ENCODE measurements at regions not wholly inside any gene's neighbourhood (a gene's known extent, or its start where the extent isn't known, plus 50 kb on each side); places are given as distances from the start of the nearest gene placed in this dataset.

DNA sequence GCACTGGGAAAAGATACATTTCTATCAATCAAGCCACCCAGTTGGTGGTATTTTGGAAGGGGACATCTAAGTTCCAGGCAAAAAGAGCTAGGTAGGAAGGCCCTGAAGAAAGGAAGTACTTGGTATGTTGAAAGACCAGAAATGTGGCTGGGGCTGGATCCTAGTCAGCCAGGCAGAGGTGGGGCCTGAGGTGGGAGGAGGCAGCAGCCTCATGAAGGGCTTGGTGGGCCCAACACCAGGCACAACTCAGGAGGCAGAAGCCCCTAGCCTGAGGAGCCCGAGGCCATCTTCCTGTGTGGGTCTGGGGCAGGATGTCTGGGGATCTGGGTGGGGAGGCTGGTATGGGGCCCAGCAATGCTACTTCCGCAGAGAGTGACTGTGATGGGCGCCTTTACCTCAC lies 105.9 kb downstream of the SALL1 start:
- TF ChIP-seq, protein P1, sequence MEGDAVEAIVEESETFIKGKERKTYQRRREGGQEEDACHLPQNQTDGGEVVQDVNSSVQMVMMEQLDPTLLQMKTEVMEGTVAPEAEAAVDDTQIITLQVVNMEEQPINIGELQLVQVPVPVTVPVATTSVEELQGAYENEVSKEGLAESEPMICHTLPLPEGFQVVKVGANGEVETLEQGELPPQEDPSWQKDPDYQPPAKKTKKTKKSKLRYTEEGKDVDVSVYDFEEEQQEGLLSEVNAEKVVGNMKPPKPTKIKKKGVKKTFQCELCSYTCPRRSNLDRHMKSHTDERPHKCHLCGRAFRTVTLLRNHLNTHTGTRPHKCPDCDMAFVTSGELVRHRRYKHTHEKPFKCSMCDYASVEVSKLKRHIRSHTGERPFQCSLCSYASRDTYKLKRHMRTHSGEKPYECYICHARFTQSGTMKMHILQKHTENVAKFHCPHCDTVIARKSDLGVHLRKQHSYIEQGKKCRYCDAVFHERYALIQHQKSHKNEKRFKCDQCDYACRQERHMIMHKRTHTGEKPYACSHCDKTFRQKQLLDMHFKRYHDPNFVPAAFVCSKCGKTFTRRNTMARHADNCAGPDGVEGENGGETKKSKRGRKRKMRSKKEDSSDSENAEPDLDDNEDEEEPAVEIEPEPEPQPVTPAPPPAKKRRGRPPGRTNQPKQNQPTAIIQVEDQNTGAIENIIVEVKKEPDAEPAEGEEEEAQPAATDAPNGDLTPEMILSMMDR (conservative IDR thresholded peaks at IDR 0.05; ENCODE audit: low read length) = no peak
- TF ChIP-seq EZH2phosphoT487 (IDR thresholded peaks at IDR 0.05; ENCODE audit: borderline replicate concordance, low read depth, low read length) = no peak
- Histone ChIP-seq H3K4me1 (ENCODE audit: insufficient read depth, low read length, poor library complexity, severe bottlenecking) (no peaks in the 10 kb centered on the region), H4K20me1 (ENCODE audit: insufficient read depth, low read length) (no peaks in the 10 kb centered on the region), H3K9me2 (ENCODE audit: insufficient read depth, low read length) (no peaks in the 10 kb centered on the region), H3K9me3 (ENCODE audit: low read length) (no peaks in the 10 kb centered on the region), H3K27ac (ENCODE audit: low read depth, low read length, poor library complexity, severe bottlenecking) (no peak overlapping the region), H3K36me3 (ENCODE audit: insufficient read depth, low read length) (no peaks in the 10 kb centered on the region), H3K4me3 (ENCODE audit: low read depth, low read length, poor library complexity, severe bottlenecking) (no peak overlapping the region), H3K79me2 (ENCODE audit: insufficient read depth, low read depth, low read length) (no peaks in the 10 kb centered on the region), H2AFZ (ENCODE audit: low read length) (no peak overlapping the region), H3K4me2 (ENCODE audit: low read length) (no peak overlapping the region)
- no TSS peak for BruUV-seq (replicated peaks)
- intact Hi-C loops (cut with micrococcal nuclease; ENCODE audit: unreplicated experiment) = no loop called here
- ChIA-PET POLR2A (no interaction called here), CTCF (ENCODE audit: unreplicated experiment) (no interaction called here)
- no peak for DNase-seq (ENCODE audit: low spot score)

DNA sequence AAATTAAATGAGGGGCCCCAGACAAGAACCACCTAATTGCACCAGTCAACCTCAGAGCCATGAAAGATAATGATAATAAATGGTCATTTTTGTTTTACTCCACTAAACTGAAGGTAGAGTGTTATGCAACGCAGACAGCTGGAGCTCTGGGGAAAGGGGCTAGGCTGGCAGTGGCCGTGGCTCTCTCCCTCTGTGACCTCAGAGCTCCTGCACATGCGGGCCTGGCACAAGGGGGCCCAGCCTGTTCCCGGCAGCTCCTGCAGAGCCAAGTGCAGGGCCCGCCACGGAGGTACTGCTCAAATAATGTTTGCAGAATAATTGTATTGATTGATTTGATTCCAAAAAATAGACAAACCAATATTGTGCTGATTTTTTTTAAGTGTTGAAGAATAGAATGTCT lies 109.5 kb downstream of the SALL1 start:
- Histone ChIP-seq H2AFZ (ENCODE audit: low read length) (no peak overlapping the region), H4K20me1 (ENCODE audit: insufficient read depth, low read length) (no peaks in the 10 kb centered on the region), H3K79me2 (ENCODE audit: insufficient read depth, low read depth, low read length) (no peaks in the 10 kb centered on the region), H3K9me3 (ENCODE audit: low read length) (no peaks in the 10 kb centered on the region), H3K9me2 (ENCODE audit: insufficient read depth, low read length) (no peaks in the 10 kb centered on the region), H3K4me2 (ENCODE audit: low read length) (no peak overlapping the region), H3K4me3 (ENCODE audit: low read depth, low read length, poor library complexity, severe bottlenecking) (no peak overlapping the region), H3K4me1 (ENCODE audit: insufficient read depth, low read length, poor library complexity, severe bottlenecking) (no peaks in the 10 kb centered on the region), H3K27ac (ENCODE audit: low read depth, low read length, poor library complexity, severe bottlenecking) (no peak overlapping the region), H3K36me3 (ENCODE audit: insufficient read depth, low read length) (no peaks in the 10 kb centered on the region)
- ChIA-PET CTCF (ENCODE audit: unreplicated experiment) (no interaction called here), POLR2A (no interaction called here)
- TF ChIP-seq, protein P1 (conservative IDR thresholded peaks at IDR 0.05; ENCODE audit: low read length) = no peak
- no peak for TF ChIP-seq EZH2phosphoT487 (IDR thresholded peaks at IDR 0.05; ENCODE audit: borderline replicate concordance, low read depth, low read length)
- DNase-seq (ENCODE audit: low spot score) = no peak
- no TSS peak for BruUV-seq (replicated peaks)
- intact Hi-C loops (cut with micrococcal nuclease; ENCODE audit: unreplicated experiment) = no loop called here

GRCh38 chr16:51040637-51041036 lies 110.4 kb downstream of the SALL1 start:
- Histone ChIP-seq H4K20me1 (ENCODE audit: insufficient read depth, low read length) (no peaks in the 10 kb centered on the region), H2AFZ (ENCODE audit: low read length) (no peak overlapping the region), H3K27ac (ENCODE audit: low read depth, low read length, poor library complexity, severe bottlenecking) (no peak overlapping the region), H3K4me3 (ENCODE audit: low read depth, low read length, poor library complexity, severe bottlenecking) (no peak overlapping the region), H3K4me2 (ENCODE audit: low read length) (no peak overlapping the region), H3K9me2 (ENCODE audit: insufficient read depth, low read length) (no peaks in the 10 kb centered on the region), H3K4me1 (ENCODE audit: insufficient read depth, low read length, poor library complexity, severe bottlenecking) (no peaks in the 10 kb centered on the region), H3K9me3 (ENCODE audit: low read length) (no peaks in the 10 kb centered on the region), H3K79me2 (ENCODE audit: insufficient read depth, low read depth, low read length) (no peaks in the 10 kb centered on the region), H3K36me3 (ENCODE audit: insufficient read depth, low read length) (no peaks in the 10 kb centered on the region)
- intact Hi-C loops (cut with micrococcal nuclease; ENCODE audit: unreplicated experiment) = no loop called here
- POLR2A ChIA-PET = no interaction called here
- DNase-seq (ENCODE audit: low spot score) = no peak
- BruUV-seq (replicated peaks) = no TSS peak
- TF ChIP-seq, protein P1 (conservative IDR thresholded peaks at IDR 0.05; ENCODE audit: low read length) = no peak
- TF ChIP-seq EZH2phosphoT487 (IDR thresholded peaks at IDR 0.05; ENCODE audit: borderline replicate concordance, low read depth, low read length) = no peak
- CTCF ChIA-PET (ENCODE audit: unreplicated experiment) = no interaction called here
